ENCODE measurements at regions not wholly inside any gene's neighbourhood (a gene's known extent, or its start where the extent isn't known, plus 50 kb on each side); places are given as distances from the start of the nearest gene placed in this dataset.

DNA sequence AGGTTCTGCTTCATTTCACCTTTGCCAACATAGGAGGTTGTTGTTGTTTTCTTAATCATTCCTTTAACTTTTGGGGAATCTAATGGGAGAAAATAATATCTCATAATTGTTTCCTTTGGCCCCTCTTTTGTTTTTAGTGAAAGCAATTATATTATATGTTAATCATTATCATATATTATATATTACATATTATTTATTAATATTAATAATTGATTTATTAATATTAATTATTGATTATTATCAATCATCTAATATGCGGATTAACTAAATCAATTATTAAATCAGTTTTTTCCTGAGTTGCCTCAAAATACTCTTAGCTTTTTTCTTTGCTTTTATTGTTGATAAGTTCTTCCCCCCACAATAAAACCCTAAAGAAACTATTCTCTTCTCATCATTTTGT, 443.8 kb downstream of the GATA3 start:
- TF ChIP-seq POLR2AphosphoS5 (IDR thresholded peaks at IDR 0.05; ENCODE audit: low read depth, low read length) (no peak), CTCF (IDR thresholded peaks at IDR 0.05 in 2 of 3, conservative IDR thresholded peaks at IDR 0.05 in 1 of 3; ENCODE audit: borderline replicate concordance in 1 of 3, insufficient read depth in 1 of 3, low read depth in 2 of 3, low read length in 2 of 3) (no peak), EZH2phosphoT487 (IDR thresholded peaks at IDR 0.05; ENCODE audit: borderline replicate concordance) (no peak)

All from HCT116 (cell line).